ENCODE measurements at regions not wholly inside any gene's neighbourhood (a gene's known extent, or its start where the extent isn't known, plus 50 kb on each side); places are given as distances from the start of the nearest gene placed in this dataset.

- peaks cover 17% of the 10 kb centered on the region for H3K4me1 Mint-ChIP-seq
- no peak overlapping the region for H3K4me3 Mint-ChIP-seq
- no peaks in the 10 kb centered on the region for H3K27me3 Mint-ChIP-seq (ENCODE audit: low read depth)
- no peak for DNase-seq (ENCODE audit: low spot score in 2 of 2, unreplicated experiment in 2 of 2)
- TF ChIP-seq CTCF (IDR thresholded peaks at IDR 0.05; ENCODE audit: unreplicated experiment): no peak
- peak overlapping the region; percentile 88 for H3K27ac Mint-ChIP-seq
- H3K36me3 Mint-ChIP-seq: no peaks in the 10 kb centered on the region
- peaks cover 4% of the 10 kb centered on the region for H3K9me3 Mint-ChIP-seq
These were observed 53.1 kb upstream of the GIMD1 start for GRCh38 chr4:106421441-106422296.

GRCh38 chr4:106418444-106418843, 49.9 kb upstream of the GIMD1 start:
- H3K27ac Mint-ChIP-seq: no peak overlapping the region
- no peak overlapping the region for H3K4me3 Mint-ChIP-seq
- no peak for DNase-seq (ENCODE audit: low spot score in 2 of 2, unreplicated experiment in 2 of 2)
- H3K27me3 Mint-ChIP-seq (ENCODE audit: low read depth): no peaks in the 10 kb centered on the region
- TF ChIP-seq CTCF (IDR thresholded peaks at IDR 0.05; ENCODE audit: unreplicated experiment): no peak
- peaks cover 4% of the 10 kb centered on the region for H3K9me3 Mint-ChIP-seq
- H3K36me3 Mint-ChIP-seq: no peaks in the 10 kb centered on the region
- H3K4me1 Mint-ChIP-seq: peaks cover 23% of the 10 kb centered on the region
